Astrocyte (in vitro differentiated cells and primary cell): ENCODE measurements at regions not wholly inside any gene's neighbourhood (a gene's known extent, or its start where the extent isn't known, plus 50 kb on each side); places are given as distances from the start of the nearest gene placed in this dataset.

ENCODE experiments used
- EZH2 ChIP-seq: IDR thresholded peaks from 2 replicates; pipeline ENCODE4 v1.6.1; 2012; ENCODE audit warnings: mild to moderate bottlenecking, low read length, inconsistent platforms; ENCODE audit not compliant: insufficient read depth
- TF ChIP-seq, protein P1 (sequence below): IDR thresholded peaks from 2 replicates; pipeline ENCODE4 v1.5.1; 2011; ENCODE audit warnings: low read depth, mild to moderate bottlenecking, inconsistent platforms, low read length, moderate library complexity; ENCODE audit not compliant: insufficient read depth

DNA sequence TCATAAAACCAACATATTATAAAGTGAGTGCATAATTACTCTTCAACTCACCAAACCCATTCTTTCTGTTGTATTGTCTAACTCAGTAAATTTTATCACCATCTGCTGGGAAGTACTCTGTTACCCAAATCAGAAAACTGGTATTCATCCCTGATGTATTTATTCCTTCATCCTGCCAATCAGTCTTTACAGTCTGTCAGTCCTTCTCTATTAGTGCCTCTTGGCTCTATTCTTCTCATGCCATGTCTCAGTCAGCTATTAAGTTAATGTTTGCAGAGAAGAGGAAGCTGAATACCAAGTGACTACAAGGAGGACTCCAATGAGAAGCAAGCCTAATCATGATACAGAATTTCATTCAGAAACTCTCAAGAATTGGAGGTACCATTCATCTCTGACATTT lies 631.2 kb downstream of the CPS1 start:
- TF ChIP-seq, protein P1, sequence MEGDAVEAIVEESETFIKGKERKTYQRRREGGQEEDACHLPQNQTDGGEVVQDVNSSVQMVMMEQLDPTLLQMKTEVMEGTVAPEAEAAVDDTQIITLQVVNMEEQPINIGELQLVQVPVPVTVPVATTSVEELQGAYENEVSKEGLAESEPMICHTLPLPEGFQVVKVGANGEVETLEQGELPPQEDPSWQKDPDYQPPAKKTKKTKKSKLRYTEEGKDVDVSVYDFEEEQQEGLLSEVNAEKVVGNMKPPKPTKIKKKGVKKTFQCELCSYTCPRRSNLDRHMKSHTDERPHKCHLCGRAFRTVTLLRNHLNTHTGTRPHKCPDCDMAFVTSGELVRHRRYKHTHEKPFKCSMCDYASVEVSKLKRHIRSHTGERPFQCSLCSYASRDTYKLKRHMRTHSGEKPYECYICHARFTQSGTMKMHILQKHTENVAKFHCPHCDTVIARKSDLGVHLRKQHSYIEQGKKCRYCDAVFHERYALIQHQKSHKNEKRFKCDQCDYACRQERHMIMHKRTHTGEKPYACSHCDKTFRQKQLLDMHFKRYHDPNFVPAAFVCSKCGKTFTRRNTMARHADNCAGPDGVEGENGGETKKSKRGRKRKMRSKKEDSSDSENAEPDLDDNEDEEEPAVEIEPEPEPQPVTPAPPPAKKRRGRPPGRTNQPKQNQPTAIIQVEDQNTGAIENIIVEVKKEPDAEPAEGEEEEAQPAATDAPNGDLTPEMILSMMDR, result no peak
- TF ChIP-seq EZH2, result no peak
